ENCODE measurements at regions not wholly inside any gene's neighbourhood (a gene's known extent, or its start where the extent isn't known, plus 50 kb on each side); places are given as distances from the start of the nearest gene placed in this dataset.

DNA sequence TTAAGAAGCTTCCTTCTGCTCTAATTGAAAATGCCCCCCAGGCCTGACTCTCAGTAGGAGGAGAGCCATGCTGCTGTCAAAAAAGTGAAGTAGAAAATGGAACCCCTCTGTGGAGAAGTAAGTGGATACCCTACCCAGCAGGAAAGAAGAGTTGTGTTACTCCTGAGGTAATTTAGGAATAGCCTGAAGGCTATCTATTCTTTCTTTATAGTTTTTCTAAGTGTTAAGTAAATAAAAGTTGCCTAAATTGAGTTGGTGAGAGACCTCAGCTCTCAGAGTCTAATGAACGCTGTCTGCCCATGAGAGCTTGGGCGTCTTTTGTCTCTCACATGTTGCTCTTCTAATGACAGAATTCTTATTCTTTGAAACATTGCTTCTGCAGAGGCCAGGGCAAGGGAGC is 116.2 kb downstream of the NSUN3 start:
- H3K4me3 ChIP-seq, result no peak overlapping the region
- no peaks in the 10 kb centered on the region for H3F3A ChIP-seq (replicated peaks; ENCODE audit: low read depth)
- peaks cover 4% of the 10 kb centered on the region for H3K27me3 Mint-ChIP-seq (ENCODE audit: insufficient read depth, low read depth, poor library complexity)
- H2AFZ ChIP-seq, result no peak overlapping the region
- no peaks in the 10 kb centered on the region for H3K9me2 ChIP-seq (ENCODE audit: insufficient read depth)
- TF ChIP-seq EZH2phosphoT487 (IDR thresholded peaks at IDR 0.05; ENCODE audit: unreplicated experiment), result no peak
- TF ChIP-seq ZNF331 (CRISPR knock-in tag; IDR thresholded peaks at IDR 0.05; ENCODE audit: low read depth), result no peak
- TF ChIP-seq, protein P1, sequence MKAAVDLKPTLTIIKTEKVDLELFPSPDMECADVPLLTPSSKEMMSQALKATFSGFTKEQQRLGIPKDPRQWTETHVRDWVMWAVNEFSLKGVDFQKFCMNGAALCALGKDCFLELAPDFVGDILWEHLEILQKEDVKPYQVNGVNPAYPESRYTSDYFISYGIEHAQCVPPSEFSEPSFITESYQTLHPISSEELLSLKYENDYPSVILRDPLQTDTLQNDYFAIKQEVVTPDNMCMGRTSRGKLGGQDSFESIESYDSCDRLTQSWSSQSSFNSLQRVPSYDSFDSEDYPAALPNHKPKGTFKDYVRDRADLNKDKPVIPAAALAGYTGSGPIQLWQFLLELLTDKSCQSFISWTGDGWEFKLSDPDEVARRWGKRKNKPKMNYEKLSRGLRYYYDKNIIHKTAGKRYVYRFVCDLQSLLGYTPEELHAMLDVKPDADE (IDR thresholded peaks at IDR 0.05), result no peak
- no peak for TF ChIP-seq STAT1 (IDR thresholded peaks at IDR 0.05; ENCODE audit: unreplicated experiment)
- TF ChIP-seq, protein P2, sequence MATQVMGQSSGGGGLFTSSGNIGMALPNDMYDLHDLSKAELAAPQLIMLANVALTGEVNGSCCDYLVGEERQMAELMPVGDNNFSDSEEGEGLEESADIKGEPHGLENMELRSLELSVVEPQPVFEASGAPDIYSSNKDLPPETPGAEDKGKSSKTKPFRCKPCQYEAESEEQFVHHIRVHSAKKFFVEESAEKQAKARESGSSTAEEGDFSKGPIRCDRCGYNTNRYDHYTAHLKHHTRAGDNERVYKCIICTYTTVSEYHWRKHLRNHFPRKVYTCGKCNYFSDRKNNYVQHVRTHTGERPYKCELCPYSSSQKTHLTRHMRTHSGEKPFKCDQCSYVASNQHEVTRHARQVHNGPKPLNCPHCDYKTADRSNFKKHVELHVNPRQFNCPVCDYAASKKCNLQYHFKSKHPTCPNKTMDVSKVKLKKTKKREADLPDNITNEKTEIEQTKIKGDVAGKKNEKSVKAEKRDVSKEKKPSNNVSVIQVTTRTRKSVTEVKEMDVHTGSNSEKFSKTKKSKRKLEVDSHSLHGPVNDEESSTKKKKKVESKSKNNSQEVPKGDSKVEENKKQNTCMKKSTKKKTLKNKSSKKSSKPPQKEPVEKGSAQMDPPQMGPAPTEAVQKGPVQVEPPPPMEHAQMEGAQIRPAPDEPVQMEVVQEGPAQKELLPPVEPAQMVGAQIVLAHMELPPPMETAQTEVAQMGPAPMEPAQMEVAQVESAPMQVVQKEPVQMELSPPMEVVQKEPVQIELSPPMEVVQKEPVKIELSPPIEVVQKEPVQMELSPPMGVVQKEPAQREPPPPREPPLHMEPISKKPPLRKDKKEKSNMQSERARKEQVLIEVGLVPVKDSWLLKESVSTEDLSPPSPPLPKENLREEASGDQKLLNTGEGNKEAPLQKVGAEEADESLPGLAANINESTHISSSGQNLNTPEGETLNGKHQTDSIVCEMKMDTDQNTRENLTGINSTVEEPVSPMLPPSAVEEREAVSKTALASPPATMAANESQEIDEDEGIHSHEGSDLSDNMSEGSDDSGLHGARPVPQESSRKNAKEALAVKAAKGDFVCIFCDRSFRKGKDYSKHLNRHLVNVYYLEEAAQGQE (IDR thresholded peaks at IDR 0.05; ENCODE audit: unreplicated experiment), result no peak
- TF ChIP-seq CREB1 (CRISPR knock-in tag; IDR thresholded peaks at IDR 0.05; ENCODE audit: low read depth), result no peak
- TF ChIP-seq EZH2 (IDR thresholded peaks at IDR 0.05; ENCODE audit: low read depth, unreplicated experiment), result no peak
- TF ChIP-seq, protein P3, sequence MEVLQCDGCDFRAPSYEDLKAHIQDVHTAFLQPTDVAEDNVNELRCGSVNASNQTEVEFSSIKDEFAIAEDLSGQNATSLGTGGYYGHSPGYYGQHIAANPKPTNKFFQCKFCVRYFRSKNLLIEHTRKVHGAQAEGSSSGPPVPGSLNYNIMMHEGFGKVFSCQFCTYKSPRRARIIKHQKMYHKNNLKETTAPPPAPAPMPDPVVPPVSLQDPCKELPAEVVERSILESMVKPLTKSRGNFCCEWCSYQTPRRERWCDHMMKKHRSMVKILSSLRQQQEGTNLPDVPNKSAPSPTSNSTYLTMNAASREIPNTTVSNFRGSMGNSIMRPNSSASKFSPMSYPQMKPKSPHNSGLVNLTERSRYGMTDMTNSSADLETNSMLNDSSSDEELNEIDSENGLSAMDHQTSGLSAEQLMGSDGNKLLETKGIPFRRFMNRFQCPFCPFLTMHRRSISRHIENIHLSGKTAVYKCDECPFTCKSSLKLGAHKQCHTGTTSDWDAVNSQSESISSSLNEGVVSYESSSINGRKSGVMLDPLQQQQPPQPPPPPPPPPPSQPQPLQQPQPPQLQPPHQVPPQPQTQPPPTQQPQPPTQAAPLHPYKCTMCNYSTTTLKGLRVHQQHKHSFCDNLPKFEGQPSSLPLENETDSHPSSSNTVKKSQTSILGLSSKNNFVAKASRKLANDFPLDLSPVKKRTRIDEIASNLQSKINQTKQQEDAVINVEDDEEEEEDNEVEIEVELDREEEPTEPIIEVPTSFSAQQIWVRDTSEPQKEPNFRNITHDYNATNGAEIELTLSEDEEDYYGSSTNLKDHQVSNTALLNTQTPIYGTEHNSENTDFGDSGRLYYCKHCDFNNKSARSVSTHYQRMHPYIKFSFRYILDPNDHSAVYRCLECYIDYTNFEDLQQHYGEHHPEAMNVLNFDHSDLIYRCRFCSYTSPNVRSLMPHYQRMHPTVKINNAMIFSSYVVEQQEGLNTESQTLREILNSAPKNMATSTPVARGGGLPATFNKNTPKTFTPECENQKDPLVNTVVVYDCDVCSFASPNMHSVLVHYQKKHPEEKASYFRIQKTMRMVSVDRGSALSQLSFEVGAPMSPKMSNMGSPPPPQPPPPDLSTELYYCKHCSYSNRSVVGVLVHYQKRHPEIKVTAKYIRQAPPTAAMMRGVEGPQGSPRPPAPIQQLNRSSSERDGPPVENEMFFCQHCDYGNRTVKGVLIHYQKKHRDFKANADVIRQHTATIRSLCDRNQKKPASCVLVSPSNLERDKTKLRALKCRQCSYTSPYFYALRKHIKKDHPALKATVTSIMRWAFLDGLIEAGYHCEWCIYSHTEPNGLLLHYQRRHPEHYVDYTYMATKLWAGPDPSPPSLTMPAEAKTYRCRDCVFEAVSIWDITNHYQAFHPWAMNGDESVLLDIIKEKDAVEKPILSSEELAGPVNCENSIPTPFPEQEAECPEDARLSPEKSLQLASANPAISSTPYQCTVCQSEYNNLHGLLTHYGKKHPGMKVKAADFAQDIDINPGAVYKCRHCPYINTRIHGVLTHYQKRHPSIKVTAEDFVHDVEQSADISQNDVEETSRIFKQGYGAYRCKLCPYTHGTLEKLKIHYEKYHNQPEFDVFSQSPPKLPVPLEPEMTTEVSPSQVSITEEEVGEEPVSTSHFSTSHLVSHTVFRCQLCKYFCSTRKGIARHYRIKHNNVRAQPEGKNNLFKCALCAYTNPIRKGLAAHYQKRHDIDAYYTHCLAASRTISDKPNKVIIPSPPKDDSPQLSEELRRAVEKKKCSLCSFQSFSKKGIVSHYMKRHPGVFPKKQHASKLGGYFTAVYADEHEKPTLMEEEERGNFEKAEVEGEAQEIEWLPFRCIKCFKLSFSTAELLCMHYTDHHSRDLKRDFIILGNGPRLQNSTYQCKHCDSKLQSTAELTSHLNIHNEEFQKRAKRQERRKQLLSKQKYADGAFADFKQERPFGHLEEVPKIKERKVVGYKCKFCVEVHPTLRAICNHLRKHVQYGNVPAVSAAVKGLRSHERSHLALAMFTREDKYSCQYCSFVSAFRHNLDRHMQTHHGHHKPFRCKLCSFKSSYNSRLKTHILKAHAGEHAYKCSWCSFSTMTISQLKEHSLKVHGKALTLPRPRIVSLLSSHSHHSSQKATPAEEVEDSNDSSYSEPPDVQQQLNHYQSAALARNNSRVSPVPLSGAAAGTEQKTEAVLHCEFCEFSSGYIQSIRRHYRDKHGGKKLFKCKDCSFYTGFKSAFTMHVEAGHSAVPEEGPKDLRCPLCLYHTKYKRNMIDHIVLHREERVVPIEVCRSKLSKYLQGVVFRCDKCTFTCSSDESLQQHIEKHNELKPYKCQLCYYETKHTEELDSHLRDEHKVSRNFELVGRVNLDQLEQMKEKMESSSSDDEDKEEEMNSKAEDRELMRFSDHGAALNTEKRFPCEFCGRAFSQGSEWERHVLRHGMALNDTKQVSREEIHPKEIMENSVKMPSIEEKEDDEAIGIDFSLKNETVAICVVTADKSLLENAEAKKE (CRISPR knock-in tag; IDR thresholded peaks at IDR 0.05), result no peak
- TF ChIP-seq, protein P4, sequence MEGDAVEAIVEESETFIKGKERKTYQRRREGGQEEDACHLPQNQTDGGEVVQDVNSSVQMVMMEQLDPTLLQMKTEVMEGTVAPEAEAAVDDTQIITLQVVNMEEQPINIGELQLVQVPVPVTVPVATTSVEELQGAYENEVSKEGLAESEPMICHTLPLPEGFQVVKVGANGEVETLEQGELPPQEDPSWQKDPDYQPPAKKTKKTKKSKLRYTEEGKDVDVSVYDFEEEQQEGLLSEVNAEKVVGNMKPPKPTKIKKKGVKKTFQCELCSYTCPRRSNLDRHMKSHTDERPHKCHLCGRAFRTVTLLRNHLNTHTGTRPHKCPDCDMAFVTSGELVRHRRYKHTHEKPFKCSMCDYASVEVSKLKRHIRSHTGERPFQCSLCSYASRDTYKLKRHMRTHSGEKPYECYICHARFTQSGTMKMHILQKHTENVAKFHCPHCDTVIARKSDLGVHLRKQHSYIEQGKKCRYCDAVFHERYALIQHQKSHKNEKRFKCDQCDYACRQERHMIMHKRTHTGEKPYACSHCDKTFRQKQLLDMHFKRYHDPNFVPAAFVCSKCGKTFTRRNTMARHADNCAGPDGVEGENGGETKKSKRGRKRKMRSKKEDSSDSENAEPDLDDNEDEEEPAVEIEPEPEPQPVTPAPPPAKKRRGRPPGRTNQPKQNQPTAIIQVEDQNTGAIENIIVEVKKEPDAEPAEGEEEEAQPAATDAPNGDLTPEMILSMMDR (conservative IDR thresholded peaks at IDR 0.05; ENCODE audit: low read depth in 2 of 2), result no peak
- TF ChIP-seq POLR2AphosphoS5 (IDR thresholded peaks at IDR 0.05; ENCODE audit: low read depth), result no peak
- no peak for TF ChIP-seq ZNF114 (CRISPR knock-in tag; IDR thresholded peaks at IDR 0.05)
- TF ChIP-seq JUNB (IDR thresholded peaks at IDR 0.05; ENCODE audit: unreplicated experiment), result no peak
- no peak for TF ChIP-seq NANOG (IDR thresholded peaks at IDR 0.05; ENCODE audit: borderline replicate concordance)
- no peak overlapping the region for H3K4me2 ChIP-seq
- no peaks in the 10 kb centered on the region for H3K27me3 ChIP-seq (ENCODE audit: insufficient read depth)
- no peaks in the 10 kb centered on the region for H3K79me2 ChIP-seq (replicated peaks; ENCODE audit: insufficient read depth)
- no peak overlapping the region for H3K27ac ChIP-seq (ENCODE audit: low read depth)
- peaks cover 3% of the 10 kb centered on the region; the same call in 1 of the 2 replicates for H3K4me1 ChIP-seq (ENCODE audit: insufficient read depth)
- DNase-seq (ENCODE audit: low spot score) (no peak), ATAC-seq (no peak)
- H3K36me3 Mint-ChIP-seq (ENCODE audit: low read depth), result no peaks in the 10 kb centered on the region
- H3K4me3 Mint-ChIP-seq, result no peak overlapping the region
- peaks cover 7% of the 10 kb centered on the region; the same call in 2 of the 3 replicates for H3K4me1 Mint-ChIP-seq
- no peaks in the 10 kb centered on the region for H3K36me3 ChIP-seq (ENCODE audit: insufficient read depth)
- H3K9me3 Mint-ChIP-seq, result no peaks in the 10 kb centered on the region
- no peaks in the 10 kb centered on the region for H4K20me1 ChIP-seq (replicated peaks; ENCODE audit: insufficient read depth)
- no peak overlapping the region for H3K27ac Mint-ChIP-seq

Data from GM23338 (cell line).